Astrocyte of the cerebellum (primary cell): ENCODE measurements at regions not wholly inside any gene's neighbourhood (a gene's known extent, or its start where the extent isn't known, plus 50 kb on each side); places are given as distances from the start of the nearest gene placed in this dataset.
A peak's percentile ranks its signal among the peaks of the same experiment; 100 is the strongest.
"Not testable (repeated sequence)": the region's sequence is repeated elsewhere in the genome, so short reads cannot be mapped to it uniquely, and the experiment has no call there.

ENCODE experiments used
- DNase-seq: peaks from one replicate; pipeline ENCODE4 v3.0.0-alpha.2; 2011; ENCODE audit warnings: low read depth
- H3K4me3 ChIP-seq: 2 replicates; pipeline ENCODE4 v1.5.1; 2011; ENCODE audit warnings: mild to moderate bottlenecking, low read depth, low read length, moderate library complexity
- CTCF ChIP-seq: IDR thresholded peaks from 2 replicates; pipeline ENCODE4 v1.5.1; 2012; ENCODE audit warnings: low read length, low read depth, moderate library complexity, mild to moderate bottlenecking; ENCODE audit errors: missing control alignments
- in situ Hi-C: cut with HindIII; loops from 2 replicates; pipeline ENCODE4 v1.10.0; 2017; ENCODE audit warnings: low sequenced_read_pairs

GRCh38 chr3:185306286-185306685 lies 52.4 kb upstream of the EHHADH start:
- DNase-seq, in situ Hi-C loops, H3K4me3 ChIP-seq: not testable (repeated sequence)

GRCh38 chr3:185306847-185307246 lies 53.0 kb upstream of the EHHADH start:
- in situ Hi-C loops = no loop called here
- no peak overlapping the region for H3K4me3 ChIP-seq
- DNase-seq = no peak
- no peak for TF ChIP-seq CTCF

GRCh38 chr3:185308126-185308754 lies 54.4 kb upstream of the EHHADH start:
- DNase-seq = peak; percentile 38
- in situ Hi-C loops = no loop called here
- no peak overlapping the region for H3K4me3 ChIP-seq
- TF ChIP-seq CTCF = peak; percentile 79

GRCh38 chr3:185309302-185309701 lies 53.6 kb upstream of the MAP3K13 start:
- TF ChIP-seq CTCF = no peak
- H3K4me3 ChIP-seq = no peak overlapping the region
- in situ Hi-C loops = no loop called here
- DNase-seq = no peak

- no peak for TF ChIP-seq CTCF
- in situ Hi-C loops = no loop called here
- no peak for DNase-seq
- no peak overlapping the region for H3K4me3 ChIP-seq
Observed at GRCh38 chr3:185309795-185310194, 53.1 kb upstream of the MAP3K13 start.

GRCh38 chr3:185311991-185312390 lies 50.9 kb upstream of the MAP3K13 start:
- no peak overlapping the region for H3K4me3 ChIP-seq
- DNase-seq = no peak
- no peak for TF ChIP-seq CTCF
- in situ Hi-C loops = no loop called here
